Globus pallidus (tissue), 1 donor: ENCODE measurements at regions not wholly inside any gene's neighbourhood (a gene's known extent, or its start where the extent isn't known, plus 50 kb on each side); places are given as distances from the start of the nearest gene placed in this dataset.
"Not testable (repeated sequence)": the region's sequence is repeated elsewhere in the genome, so short reads cannot be mapped to it uniquely, and the experiment has no call there.

Source experiments
- DNase-seq: peaks from one replicate; pipeline ENCODE4 v3.0.0-alpha.2; 2015; ENCODE audit warnings: low spot score

DNA sequence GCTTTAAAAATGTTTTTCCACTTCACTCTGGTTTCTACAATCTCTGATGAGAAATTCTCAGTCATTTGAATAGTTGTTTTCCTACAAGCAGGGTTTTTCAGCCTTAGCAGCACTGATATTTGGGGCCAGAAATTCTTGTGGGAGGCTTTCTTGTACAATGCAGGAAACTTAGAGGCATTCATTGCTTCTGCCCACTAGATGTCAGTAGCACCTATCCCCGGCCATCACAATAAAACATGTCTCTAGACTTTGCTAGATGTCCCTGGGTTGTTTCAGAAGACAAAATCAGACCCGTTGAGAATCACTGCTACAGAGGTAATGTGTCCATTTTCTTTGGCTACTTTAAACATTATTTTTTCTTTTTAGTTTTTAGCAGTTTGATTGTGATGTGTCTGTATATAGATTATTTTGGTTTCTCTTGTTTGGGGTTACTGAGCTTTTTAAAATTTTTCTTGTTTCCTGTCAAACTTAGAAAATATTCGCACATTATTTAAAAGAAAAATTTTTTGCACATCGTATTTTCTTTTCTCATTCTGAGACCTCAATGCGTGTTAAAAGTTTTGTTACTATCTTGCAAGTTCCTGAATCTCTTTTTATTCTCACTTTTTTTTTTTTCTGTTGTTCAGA is 60.8 kb upstream of the CCDC179 start:
- peak; percentile 36 for DNase-seq

DNA sequence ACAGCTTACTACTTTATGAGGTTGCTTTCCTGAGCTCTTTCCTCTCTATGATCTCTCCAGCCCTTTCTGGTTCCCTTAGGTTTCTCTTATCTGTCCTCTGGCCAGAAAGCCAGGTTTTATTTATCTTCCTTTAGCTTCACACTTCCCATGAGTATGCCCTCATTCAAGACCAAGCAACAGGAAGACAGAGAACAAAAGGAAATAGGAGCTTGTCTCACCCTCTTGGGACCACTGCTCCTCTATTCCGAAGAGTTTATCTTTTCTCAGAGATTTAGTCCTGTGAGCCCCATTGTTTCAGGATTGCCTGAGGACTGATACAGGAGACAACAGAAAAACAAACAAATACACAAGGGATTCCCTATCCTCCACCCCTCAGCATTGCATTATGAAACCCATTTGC is 62.4 kb upstream of the CCDC179 start:
- DNase-seq, result no peak

DNA sequence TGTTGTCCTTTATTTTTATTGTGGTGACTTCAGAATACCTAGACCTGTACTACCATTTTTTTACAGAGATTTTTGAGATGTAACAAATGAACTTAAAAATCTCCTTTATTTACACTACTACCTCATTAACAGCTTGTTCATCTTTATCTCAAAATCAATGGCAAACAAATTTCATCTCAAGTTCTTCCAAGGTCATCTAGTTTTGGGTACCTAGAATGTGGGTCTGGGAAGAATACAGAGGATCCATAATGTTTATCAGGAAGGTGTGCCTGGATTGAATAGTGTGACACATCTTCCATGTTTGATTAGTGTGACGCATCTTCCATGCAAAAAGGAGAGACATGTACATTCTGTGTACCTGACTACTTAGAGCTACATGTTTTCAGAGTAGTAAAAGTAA is 63.3 kb upstream of the CCDC179 start:
- no peak for DNase-seq

DNA sequence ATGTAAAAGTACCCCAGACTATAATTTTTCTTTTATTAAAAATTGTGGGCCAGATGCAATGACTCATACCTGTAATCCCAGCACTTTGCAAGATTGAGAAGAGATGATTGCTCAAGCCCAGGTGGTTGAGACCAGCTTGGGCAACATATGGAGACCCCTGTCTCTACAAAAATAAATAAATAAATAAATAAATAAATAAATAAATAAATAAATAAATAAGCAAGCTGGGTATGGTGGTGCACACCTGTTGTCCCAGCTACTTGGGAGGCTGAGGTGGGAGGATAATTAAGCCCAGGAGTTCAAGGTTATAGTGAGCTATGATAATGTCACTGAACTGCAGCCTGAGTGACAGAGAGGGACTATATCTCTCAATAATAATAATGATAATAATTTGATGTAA is 66.1 kb upstream of the CCDC179 start:
- DNase-seq, result no peak

DNA sequence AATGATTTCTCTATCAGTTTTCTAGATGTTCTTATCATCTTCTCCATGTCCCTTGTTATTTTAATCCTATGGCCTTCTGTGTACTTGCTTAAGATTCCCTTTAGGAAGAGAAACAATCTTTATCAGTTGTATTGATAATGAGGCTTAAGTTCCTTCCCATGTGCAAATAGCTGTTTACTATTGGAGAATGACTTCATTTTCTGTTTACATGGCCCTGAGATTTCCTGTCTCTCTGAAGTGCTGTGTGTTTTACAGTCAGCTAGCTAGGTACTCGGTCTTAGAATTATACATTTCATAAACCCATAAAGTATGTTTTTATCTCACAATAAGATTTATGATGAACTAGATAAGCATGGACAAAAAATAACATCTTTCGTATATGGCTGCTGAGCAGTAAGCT is 67.5 kb upstream of the CCDC179 start:
- DNase-seq, result no peak

DNA sequence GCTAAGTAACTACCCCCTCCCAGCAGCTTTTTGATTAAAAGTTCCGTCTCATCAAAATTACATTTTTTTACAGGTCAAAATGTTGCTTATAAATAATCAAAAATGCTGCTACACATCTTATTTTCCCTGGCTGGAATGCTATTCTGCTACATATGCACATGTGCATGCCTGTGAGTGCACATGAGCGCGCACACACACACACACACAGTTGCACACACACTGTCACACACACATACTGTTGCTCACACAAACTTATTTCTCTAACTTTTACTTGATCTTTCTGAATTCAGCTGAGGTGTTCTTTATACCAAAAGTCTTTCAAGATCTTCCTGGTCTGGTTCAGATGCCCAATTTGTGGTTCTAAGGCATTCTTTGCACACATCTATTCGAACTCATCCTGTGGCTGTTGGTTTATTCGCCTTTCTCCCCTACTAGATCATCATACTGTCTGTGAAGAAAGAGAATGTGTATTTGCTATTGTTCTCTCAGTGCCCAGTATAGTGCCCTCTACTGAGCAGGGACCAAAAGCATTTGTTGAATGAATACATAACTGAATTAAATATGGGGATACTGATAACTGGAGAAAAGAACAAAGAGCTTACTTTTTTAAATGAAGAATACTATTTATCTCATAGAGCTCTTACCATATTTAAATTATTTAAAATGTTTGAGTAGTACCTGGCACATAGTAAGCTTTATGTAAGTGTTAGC is 68.1 kb upstream of the CCDC179 start:
- DNase-seq, result no peak

DNA sequence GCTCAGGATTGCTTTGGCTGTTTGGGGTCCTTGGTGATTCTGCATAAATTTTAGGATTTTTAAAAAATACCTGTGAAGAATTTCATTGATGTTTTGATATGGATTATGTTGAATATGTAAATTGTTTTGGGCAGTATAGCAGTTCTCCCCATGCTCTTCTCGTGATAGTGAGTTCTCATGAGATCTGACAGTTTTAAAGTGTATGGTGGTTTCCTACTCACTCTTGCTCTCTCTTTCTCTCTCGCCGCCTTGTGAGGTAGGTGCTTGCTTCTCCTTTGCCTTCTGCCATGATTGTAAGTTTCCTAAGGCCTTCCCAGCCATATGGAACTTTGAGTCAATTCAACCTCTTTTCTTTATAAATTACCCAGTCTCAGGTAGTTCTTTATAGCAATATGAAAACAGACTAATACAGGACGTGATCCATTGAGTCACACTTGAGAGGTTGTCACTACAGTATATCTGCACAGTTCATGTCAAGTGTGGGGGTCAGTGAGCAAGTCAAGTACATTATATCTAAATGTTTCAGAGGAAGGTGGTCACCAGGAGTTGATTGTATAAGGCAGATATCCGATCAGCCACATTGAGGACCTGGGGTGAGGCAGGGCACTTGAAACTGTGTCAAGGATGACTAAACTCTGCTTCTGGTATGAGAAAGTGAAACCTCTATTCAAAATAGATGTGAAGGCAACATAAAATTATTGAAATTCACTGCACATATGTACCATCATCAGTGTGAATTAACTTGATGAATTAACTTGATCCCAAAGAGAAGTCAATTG is 70.7 kb upstream of the CCDC179 start:
- DNase-seq, result no peak

DNA sequence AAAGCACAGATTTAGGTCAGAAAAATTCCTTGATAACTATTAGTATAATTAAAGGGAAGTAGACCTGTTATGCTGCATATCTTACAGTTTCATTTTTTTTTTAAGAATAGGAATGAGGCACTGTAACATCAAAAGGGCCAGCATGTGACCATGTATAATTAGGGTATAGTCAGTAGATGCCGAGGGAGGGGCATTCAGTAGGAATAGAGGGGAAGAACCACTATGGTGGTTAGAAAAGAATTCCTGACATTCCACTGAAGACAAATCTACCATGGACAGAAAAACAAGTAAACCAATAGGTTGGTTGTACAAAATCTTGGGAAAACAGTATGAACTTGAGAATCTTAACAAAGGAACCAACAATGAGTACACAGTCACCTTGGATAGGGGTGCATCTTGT is 78.4 kb upstream of the CCDC179 start:
- no peak for DNase-seq

DNA sequence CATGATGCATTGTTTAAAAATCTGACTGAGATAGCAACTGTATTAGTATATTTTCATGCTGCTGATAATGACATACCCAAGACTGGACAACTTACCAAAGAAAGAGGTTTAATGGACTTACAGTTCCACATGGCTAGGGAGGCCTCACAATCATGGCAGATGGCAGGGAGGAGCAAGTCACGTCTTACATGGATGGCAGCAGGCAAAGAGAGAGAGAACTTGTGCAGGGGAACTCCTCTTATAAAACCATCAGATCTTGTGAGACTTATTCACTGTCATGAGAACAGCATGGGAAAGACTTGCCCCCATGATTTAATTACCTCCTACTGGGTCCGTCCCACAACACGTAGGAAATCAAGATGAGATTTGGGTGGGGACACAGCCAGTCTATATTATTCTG is 81.3 kb upstream of the CCDC179 start:
- not testable (repeated sequence) for DNase-seq

DNA sequence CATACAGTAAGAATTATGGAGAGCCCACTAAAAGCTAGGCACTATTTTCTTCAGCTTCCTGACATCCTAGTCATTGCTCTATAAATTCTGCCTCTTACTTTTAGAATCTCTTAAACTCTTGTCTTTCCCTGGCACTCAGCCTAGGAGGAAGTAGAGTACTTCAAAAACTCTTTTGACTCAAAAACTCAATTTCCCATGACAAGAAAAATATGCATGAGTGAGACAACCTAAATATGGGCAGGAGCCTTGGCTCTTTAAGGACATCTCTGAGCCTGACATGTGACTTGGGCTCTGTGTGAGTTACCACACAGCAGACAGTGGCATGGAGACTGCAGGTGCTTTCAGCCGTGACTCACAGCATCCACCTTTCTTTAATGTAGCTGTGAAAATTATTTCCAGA is 97.5 kb upstream of the CCDC179 start:
- no peak for DNase-seq

DNA sequence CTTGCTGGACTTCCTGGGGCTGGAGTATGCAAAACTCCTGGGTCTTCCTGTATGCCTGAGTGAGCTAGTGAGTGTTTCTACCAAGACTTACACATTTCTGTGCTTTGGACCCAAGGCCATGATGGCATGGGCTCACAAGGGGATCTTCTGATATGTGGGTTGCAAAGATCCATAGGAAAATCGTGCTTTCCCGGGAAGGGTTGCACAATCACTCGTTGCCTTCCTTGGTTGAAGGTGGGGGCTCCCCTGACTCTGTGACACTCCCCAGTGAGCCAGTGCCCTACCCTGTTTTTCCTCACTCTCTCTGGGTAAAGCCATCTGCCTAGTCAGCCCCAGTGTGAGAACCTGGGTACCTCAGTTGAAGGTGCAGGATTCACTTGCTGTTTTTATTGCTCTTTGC is 114.0 kb upstream of the CCDC179 start:
- no peak for DNase-seq

DNA sequence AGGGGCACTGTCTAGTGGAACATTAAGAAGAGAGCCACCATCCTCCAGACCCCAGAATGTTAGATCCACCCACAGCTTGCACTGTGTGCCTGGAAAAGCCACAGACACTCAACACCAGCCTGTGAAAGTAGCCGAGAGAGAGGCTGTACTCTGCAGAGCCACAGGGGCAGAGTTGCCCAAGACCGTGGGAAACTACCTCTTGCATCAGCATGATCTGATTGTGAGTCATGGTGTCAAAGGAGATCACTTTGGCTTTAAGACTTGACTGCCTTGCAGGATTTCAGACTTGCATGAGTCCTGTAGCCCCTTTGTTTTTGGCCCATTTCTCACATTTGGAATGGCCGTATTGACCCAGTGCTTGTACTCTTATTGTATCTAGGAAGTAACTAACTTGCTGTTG is 115.9 kb upstream of the CCDC179 start:
- no peak for DNase-seq

DNA sequence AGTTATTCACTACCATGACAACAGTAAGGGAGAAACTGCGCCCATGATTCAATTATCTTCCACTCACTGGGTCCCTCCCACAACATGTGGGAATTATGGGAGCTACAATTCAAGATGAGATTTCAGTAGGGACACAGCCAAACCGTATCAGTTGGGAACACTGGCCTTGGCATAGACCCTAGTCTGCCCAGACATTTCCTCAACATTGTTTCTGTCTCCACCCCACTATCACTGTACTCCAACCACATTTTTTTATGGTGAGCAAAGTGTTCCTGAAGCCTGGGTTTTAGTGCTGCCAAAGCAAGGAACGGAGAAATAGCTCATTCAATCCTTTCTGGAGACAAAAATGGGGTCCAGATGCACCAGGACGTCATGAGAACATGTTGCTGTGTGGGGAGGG is 122.6 kb upstream of the CCDC179 start:
- no peak for DNase-seq

DNA sequence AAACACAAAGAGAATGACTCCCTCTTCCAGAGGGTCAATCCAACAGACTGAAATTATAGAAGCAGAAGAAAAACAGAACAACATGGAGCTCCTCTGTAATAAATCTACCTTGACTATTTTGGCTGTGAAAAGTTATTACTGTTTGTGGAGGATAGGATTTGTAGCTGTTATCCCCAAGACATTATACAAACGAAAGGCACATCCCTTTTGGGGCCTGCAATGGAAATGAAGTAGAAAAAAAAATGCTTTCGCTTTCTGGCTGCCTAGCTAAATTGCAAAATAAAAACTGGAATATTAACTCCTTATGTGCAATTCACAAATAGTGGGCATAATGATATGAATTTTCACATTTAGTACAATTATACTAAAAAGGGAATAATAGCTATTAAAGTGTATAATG is 123.8 kb upstream of the CCDC179 start:
- no peak for DNase-seq

DNA sequence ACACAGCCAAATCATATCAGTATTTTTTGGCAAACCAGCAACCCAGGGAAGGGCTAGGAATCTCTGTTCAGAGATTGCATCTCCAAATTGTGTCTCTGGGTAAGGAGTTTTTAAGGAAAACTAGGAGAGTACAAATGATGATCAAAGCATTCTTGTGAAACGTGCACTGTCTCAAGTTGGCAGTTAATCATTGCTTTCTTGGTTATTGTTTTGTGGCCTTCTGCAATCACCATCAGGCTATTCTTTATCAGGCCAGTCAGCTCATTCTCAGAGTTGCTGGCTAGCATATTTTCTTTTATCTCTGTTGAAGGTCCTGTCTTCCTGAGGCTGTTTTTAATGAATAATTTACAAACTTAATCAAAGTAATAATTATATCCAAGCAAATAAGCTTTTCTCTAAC is 129.1 kb upstream of the CCDC179 start:
- no peak for DNase-seq

DNA sequence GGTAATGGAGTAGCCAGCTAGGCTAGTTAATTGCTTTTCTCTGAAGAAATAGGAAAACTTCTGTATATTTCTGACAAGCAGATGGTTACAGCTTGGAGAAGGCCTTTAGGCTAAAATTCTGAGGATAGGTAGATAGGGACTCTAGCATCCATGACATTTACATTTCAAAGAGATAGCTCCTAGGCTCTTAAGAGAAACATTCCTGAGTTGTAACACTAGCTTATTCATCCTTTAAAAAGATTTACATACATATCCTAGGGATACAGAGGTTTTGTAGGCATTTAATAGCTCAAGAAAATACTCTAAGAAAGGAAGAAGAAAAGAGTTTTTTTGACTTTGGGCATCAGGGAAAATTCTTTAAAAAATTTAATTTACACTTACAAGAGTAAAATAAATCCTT is 130.9 kb upstream of the CCDC179 start:
- DNase-seq, result no peak

DNA sequence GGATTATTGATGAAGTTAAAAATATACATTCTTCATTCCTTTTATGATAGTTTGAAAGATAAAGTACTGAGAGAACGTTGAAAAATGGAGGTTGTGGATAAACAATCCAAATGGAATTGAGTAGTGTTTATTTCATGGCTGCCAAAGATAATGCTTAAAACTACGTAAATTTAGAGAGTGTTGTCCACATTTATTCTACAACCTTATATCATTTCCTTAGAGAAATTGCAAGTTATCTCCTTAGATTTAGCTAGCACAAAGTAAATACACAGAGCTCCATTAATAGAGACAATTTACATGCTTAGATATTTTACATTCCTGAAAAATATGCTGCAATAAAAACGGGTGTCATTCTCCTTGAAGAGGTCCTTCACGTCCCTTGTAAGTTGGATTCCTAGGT is 146.5 kb upstream of the CCDC179 start:
- no peak for DNase-seq

DNA sequence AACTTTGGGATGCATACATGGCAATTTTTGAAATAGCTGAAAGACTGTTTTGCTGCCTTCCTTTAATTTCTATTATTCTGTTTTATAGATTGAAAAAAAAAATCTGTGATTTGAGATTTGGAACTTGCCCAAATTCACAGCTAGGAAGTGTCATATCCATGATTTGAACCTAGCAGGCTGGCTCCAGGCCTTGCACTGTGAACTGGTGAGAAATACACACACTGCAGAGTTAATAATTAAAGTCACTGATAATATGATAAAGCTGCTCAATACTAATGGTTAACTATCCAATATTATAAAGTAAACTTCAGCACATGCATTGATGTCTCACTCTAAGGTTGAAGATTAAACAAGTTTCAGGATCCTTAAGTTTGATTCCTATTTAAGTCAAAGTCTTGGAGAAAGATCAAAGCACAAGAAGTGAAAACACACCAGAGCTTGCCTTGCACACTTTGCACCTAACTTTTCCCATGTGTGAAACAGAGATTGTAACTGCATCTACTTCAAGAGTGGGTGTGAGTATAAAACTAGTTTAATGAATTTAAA is 150.6 kb upstream of the CCDC179 start:
- DNase-seq, result no peak

DNA sequence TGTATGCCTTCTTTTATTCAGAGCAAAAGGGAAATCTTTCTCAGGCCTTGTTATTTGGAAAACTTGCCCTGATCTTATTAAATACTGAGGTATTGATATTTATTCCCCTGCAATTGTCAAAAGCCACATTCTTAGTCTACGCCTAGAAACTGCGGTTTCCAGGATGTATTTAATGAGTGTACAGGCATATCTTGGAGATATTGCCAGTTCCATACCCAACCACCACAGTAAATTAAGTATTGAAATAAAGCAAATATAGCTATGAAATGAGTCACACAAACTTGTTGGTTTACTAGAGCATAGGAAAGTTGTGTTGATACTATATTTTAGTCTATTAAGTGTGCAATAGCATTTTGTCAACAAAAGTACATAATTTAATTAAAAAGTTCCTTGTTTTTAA is 152.7 kb upstream of the CCDC179 start:
- DNase-seq, result no peak

DNA sequence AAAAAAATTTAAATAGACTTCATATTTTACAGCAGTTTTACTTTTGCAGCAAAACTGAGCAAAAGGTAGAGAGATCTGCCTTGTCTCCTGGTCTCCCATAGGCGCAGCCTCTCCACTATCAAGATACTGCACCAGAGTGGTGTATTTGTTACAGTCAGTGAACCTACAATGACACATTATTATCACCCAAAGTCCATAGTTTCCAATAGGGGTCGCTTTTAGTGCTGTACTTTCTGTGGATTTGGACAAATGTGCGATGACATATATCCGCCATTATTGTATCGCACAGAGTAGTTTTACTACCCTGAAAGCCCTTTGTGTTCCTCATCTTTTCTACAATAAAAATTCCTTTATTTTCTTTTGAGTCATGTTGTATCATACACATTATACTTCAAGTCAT is 153.2 kb upstream of the CCDC179 start:
- DNase-seq, result no peak

DNA sequence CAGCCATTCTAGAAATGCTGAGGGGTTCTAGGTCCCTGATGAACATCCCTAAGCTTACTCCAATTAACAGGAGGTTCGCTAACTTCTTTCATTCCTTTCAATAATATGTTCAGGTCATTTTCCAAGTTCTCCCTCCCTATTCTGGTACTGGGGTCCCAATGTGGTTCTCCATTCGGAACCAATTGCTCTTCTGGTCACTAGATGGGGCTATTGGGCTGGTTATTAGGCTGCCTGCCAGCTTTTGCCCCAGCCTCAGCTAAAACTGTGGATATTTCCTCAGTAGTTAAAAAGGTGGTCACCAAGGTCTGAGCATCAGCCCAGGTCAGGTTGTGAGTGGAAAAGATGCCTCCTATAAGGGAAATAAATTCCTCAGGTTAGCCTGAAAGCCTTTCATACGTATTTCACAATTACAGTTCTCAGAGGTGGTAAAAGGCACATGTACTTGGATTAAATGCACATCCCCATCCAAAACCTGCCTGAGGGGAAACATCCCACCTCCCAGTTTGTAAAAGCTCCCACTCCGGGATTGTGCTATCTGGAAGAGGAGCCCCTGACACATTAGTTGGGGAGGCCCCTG is 161.1 kb upstream of the CCDC179 start:
- DNase-seq, result peak; percentile 20

DNA sequence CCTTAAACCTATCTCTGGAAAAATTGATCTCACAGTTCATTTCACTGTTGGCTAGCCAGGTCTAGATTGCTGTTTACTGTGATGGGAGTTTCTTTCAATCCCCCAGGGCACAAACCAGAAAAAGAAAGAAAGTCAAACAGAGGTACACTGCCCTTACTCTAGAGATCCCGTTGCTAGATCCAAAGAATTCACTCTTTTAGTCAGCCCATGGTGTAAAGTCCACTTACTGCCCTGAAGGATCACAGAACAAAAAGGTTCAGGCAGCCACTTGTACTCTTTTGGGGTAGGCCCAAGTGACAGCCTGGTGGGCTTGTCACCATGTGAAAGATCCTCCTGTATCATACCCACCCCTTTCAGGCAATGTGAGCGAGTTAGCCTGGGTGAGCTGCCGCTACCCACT is 162.6 kb upstream of the CCDC179 start:
- no peak for DNase-seq

DNA sequence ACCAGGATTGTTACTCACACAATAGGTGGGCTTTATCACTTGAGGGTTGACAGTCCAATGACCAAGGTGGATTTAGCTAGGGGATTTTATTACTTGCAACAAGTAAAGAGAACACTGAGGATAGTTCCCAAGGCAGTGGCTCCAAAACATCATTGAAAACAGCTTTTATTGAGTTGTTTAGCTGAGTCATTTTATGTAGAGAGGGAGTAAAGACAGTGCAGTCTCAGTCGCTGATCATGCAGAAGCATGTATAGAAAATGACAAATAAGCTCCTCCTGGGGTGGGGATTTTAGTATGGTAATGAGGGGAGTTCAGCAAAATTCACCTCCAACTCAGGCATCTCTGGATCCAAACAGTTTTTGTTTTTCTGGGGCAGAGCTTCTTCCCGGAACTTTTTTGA is 163.0 kb upstream of the CCDC179 start:
- DNase-seq, result no peak
